Activated naive CD8-positive, alpha-beta T cell treated with anti-CD3 and anti-CD28 coated beads, Interleukin-2, amount 50 U/mL, for 24 hours (primary cell): ENCODE measurements at regions not wholly inside any gene's neighbourhood (a gene's known extent, or its start where the extent isn't known, plus 50 kb on each side); places are given as distances from the start of the nearest gene placed in this dataset.

Experiments
- ATAC-seq: fragments of 150-1000 bp; cut with Tn5 transposase; one replicate; pipeline ENCODE4 v1.10.0; 2021
- DNase-seq: peaks from one replicate; pipeline ENCODE4 v3.0.0; 2021
- H3K27ac Mint-ChIP-seq: one replicate; pipeline ENCODE4 v1.8.0; 2021; ENCODE audit warnings: mild to moderate bottlenecking, mixed read lengths
- H3K27me3 Mint-ChIP-seq: one replicate; pipeline ENCODE4 v1.8.0; 2021; ENCODE audit warnings: mixed read lengths
- H3K36me3 Mint-ChIP-seq: one replicate; pipeline ENCODE4 v1.8.0; 2021; ENCODE audit warnings: low read depth, mixed read lengths
- H3K4me1 Mint-ChIP-seq: one replicate; pipeline ENCODE4 v1.8.0; 2021; ENCODE audit warnings: mixed read lengths
- H3K4me3 Mint-ChIP-seq: one replicate; pipeline ENCODE4 v1.8.0; 2021; ENCODE audit warnings: mild to moderate bottlenecking, moderate library complexity, mixed read lengths
- H3K9me3 Mint-ChIP-seq: one replicate; pipeline ENCODE4 v1.8.0; 2021; ENCODE audit warnings: mixed read lengths

DNA sequence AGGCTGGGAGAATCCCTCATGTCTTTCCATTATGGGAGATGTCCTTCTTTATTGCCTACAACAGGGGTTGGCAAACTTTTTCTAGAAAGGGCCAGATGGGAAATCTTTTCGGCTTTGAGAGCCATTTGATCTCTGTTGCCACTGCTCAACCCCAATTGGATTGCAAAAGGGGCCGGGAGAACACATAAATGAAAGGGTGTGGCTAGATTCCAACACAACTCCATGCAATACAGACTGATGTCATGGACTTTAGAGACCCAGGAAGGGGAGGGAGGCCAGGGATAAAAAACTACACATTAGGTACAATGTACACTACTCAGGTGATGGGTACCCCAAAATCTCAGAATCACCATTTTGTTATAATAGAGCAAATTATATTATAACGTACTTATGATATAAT is 97.6 kb upstream of the SIM2 start:
- Mint-ChIP-seq H3K9me3 (no peaks in the 10 kb centered on the region), H3K27me3 (peaks cover 7% of the 10 kb centered on the region), H3K27ac (no peak overlapping the region), H3K4me1 (peaks cover 14% of the 10 kb centered on the region), H3K4me3 (no peak overlapping the region), H3K36me3 (no peaks in the 10 kb centered on the region)
- DNase-seq = no peak
- no peak for ATAC-seq

GRCh38 chr21:36602735-36603134 is 96.2 kb upstream of the SIM2 start:
- DNase-seq (no peak), ATAC-seq (no peak)
- H3K36me3 Mint-ChIP-seq = no peaks in the 10 kb centered on the region
- H3K27ac Mint-ChIP-seq = no peak overlapping the region
- H3K27me3 Mint-ChIP-seq = peaks cover 4% of the 10 kb centered on the region
- no peak overlapping the region for H3K4me3 Mint-ChIP-seq
- no peaks in the 10 kb centered on the region for H3K9me3 Mint-ChIP-seq
- peaks cover 14% of the 10 kb centered on the region for H3K4me1 Mint-ChIP-seq

GRCh38 chr21:36603221-36603620 is 95.7 kb upstream of the SIM2 start:
- H3K36me3 Mint-ChIP-seq = no peaks in the 10 kb centered on the region
- peaks cover 14% of the 10 kb centered on the region for H3K4me1 Mint-ChIP-seq
- no peak overlapping the region for H3K4me3 Mint-ChIP-seq
- DNase-seq = no peak
- H3K9me3 Mint-ChIP-seq = no peaks in the 10 kb centered on the region
- peaks cover 2% of the 10 kb centered on the region for H3K27me3 Mint-ChIP-seq
- no peak overlapping the region for H3K27ac Mint-ChIP-seq
- ATAC-seq = peak; percentile 10

DNA sequence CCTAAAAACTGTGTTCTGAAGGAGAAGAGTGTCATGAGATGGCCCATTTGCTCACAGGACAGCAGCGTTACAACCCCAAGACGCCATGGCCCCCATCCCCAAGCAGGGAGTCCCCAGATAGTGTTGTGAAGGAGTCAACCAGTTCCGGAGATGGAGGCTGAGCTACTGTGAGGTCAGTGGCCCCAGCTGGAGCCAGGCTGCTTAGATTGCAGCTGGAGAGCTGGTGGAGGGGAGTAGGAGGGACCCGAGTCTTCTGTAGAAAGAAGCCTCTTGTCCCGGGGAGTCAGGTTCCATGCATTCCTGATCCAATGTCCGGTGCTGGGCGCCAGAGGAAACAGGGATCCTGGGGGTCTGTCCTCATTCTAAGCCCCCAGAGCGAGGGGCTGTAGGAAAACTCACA is 93.5 kb upstream of the SIM2 start:
- Mint-ChIP-seq H3K27ac (no peak overlapping the region), H3K36me3 (no peaks in the 10 kb centered on the region), H3K4me3 (no peak overlapping the region), H3K9me3 (peaks cover 4% of the 10 kb centered on the region), H3K4me1 (peaks cover 14% of the 10 kb centered on the region), H3K27me3 (peaks cover 2% of the 10 kb centered on the region)
- DNase-seq = no peak
- ATAC-seq = no peak

DNA sequence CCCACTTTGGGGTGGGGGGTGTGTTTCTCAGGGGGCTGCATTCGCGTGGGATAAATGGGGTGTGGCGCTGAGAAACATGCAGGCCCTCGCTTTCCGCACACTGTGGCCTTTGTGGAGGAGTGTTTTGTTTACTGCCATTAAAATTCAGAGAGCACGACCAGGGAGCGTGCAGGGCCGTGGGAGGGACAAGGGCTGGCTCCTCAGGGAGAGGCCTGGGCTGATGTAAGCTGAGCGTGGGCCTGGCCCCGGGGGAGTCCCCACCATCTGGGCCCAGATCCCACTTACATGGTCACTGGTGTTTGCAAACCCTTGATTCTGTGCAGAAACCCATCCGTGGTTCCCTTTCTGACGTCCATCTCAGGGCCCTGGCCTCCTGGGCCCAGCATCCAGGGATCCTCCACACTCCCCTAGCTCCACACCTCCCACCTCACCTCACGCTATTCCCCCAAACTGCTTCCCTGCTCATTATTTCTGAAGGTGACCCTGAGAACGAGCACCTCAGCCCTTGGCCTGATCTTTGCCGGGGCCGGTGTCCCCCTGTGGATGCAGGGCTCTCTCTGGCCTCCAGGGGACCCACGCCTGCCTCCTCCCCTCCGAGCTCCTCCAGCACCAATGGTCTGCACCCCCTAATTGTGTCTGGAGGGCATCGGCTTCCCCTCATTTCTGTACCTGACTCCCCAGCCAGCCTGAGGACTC is 92.5 kb upstream of the SIM2 start:
- H3K4me1 Mint-ChIP-seq = peaks cover 14% of the 10 kb centered on the region
- peaks cover 2% of the 10 kb centered on the region for H3K27me3 Mint-ChIP-seq
- peaks cover 6% of the 10 kb centered on the region for H3K9me3 Mint-ChIP-seq
- H3K36me3 Mint-ChIP-seq = no peaks in the 10 kb centered on the region
- H3K27ac Mint-ChIP-seq = no peak overlapping the region
- DNase-seq (no peak), ATAC-seq (no peak)
- no peak overlapping the region for H3K4me3 Mint-ChIP-seq

DNA sequence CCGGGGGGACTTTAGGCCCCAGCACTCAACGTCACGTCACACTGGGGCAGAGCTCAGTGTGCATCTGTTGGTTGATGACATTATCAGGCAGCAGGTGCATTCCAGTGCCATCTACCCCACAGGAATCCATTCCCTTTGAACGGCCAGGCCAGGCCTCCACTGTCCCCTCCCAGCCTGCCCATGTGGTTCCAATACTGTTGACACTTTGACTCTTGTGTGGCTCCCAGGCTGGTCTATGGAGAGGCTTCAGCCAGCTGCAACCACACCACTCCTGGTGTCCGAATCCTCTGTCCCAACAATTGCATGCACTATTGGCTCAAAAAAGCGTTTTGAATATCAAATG is 92.0 kb upstream of the SIM2 start:
- H3K27ac Mint-ChIP-seq = no peak overlapping the region
- H3K27me3 Mint-ChIP-seq = peaks cover 2% of the 10 kb centered on the region
- H3K36me3 Mint-ChIP-seq = no peaks in the 10 kb centered on the region
- no peak overlapping the region for H3K4me3 Mint-ChIP-seq
- peaks cover 14% of the 10 kb centered on the region for H3K4me1 Mint-ChIP-seq
- peaks cover 6% of the 10 kb centered on the region for H3K9me3 Mint-ChIP-seq
- DNase-seq = no peak
- ATAC-seq = no peak

GRCh38 chr21:36608041-36608896 is 90.6 kb upstream of the SIM2 start:
- no peak overlapping the region for H3K4me3 Mint-ChIP-seq
- peaks cover 6% of the 10 kb centered on the region for H3K9me3 Mint-ChIP-seq
- H3K4me1 Mint-ChIP-seq = peaks cover 5% of the 10 kb centered on the region
- no peak overlapping the region for H3K27ac Mint-ChIP-seq
- ATAC-seq (no peak), DNase-seq (no peak)
- H3K27me3 Mint-ChIP-seq = peaks cover under 1% of the 10 kb centered on the region
- H3K36me3 Mint-ChIP-seq = no peaks in the 10 kb centered on the region

- no peaks in the 10 kb centered on the region for H3K36me3 Mint-ChIP-seq
- H3K9me3 Mint-ChIP-seq = peaks cover 6% of the 10 kb centered on the region
- H3K4me3 Mint-ChIP-seq = no peak overlapping the region
- H3K4me1 Mint-ChIP-seq = peaks cover 3% of the 10 kb centered on the region
- H3K27ac Mint-ChIP-seq = no peak overlapping the region
- no peaks in the 10 kb centered on the region for H3K27me3 Mint-ChIP-seq
- DNase-seq (no peak), ATAC-seq (no peak)
Observed at GRCh38 chr21:36608897-36609225, 90.1 kb upstream of the SIM2 start.

GRCh38 chr21:36609654-36610053 is 89.3 kb upstream of the SIM2 start:
- Mint-ChIP-seq H3K36me3 (no peaks in the 10 kb centered on the region), H3K4me1 (no peaks in the 10 kb centered on the region), H3K27ac (no peak overlapping the region), H3K4me3 (no peak overlapping the region), H3K9me3 (peaks cover 6% of the 10 kb centered on the region), H3K27me3 (no peaks in the 10 kb centered on the region)
- ATAC-seq = no peak
- DNase-seq = no peak

GRCh38 chr21:36610201-36610600 is 88.7 kb upstream of the SIM2 start:
- Mint-ChIP-seq H3K27me3 (no peaks in the 10 kb centered on the region), H3K4me1 (no peaks in the 10 kb centered on the region), H3K4me3 (no peak overlapping the region), H3K27ac (no peak overlapping the region), H3K9me3 (peaks cover 6% of the 10 kb centered on the region), H3K36me3 (no peaks in the 10 kb centered on the region)
- ATAC-seq (no peak), DNase-seq (no peak)

- Mint-ChIP-seq H3K27ac (no peak overlapping the region), H3K9me3 (peaks cover 10% of the 10 kb centered on the region), H3K4me1 (no peaks in the 10 kb centered on the region), H3K27me3 (no peaks in the 10 kb centered on the region), H3K36me3 (no peaks in the 10 kb centered on the region), H3K4me3 (no peak overlapping the region)
- DNase-seq = no peak
- ATAC-seq = no peak
Observed at GRCh38 chr21:36610935-36611334, 88.0 kb upstream of the SIM2 start.

- Mint-ChIP-seq H3K27ac (no peak overlapping the region), H3K36me3 (no peaks in the 10 kb centered on the region), H3K9me3 (peaks cover 10% of the 10 kb centered on the region), H3K4me3 (no peak overlapping the region), H3K4me1 (no peaks in the 10 kb centered on the region), H3K27me3 (no peaks in the 10 kb centered on the region)
- DNase-seq = no peak
- no peak for ATAC-seq
Observed at GRCh38 chr21:36611379-36611778, 87.5 kb upstream of the SIM2 start.

GRCh38 chr21:36613059-36613458 is 85.9 kb upstream of the SIM2 start:
- Mint-ChIP-seq H3K27me3 (peaks cover 2% of the 10 kb centered on the region), H3K27ac (no peak overlapping the region), H3K36me3 (no peaks in the 10 kb centered on the region), H3K9me3 (peaks cover 15% of the 10 kb centered on the region), H3K4me1 (no peaks in the 10 kb centered on the region), H3K4me3 (no peak overlapping the region)
- no peak for ATAC-seq
- DNase-seq = no peak

DNA sequence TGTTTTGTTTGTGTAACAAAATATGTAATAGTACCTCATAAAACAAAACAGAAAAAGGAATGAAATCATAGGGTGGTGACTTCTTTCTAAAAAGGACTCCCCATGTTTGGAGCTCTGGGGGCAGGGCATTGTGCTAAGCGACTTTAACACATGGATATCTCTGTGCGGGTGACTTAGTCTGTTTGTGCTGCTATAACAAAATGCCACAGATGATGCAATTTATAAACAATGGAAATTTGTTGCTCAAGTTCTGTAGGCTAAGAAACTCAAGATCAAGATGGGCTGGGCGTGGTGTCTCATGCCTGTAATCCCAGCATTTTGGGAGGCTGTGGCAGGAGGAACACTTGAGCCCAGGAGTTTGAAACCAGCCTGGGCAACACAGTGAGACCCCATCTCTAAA is 85.4 kb upstream of the SIM2 start:
- no peak for ATAC-seq

GRCh38 chr21:36615274-36615964 is 83.5 kb upstream of the SIM2 start:
- H3K27ac Mint-ChIP-seq = no peak overlapping the region
- ATAC-seq = no peak
- H3K27me3 Mint-ChIP-seq = peaks cover 2% of the 10 kb centered on the region
- no peaks in the 10 kb centered on the region for H3K36me3 Mint-ChIP-seq
- no peaks in the 10 kb centered on the region for H3K4me1 Mint-ChIP-seq
- peaks cover 10% of the 10 kb centered on the region for H3K9me3 Mint-ChIP-seq
- DNase-seq = no peak
- no peak overlapping the region for H3K4me3 Mint-ChIP-seq

More for the DNA sequence above, 85.4 kb upstream of the SIM2 start:
- H3K4me3 Mint-ChIP-seq = no peak overlapping the region
- no peak for DNase-seq
- H3K27ac Mint-ChIP-seq = no peak overlapping the region
- peaks cover 15% of the 10 kb centered on the region for H3K9me3 Mint-ChIP-seq
- no peaks in the 10 kb centered on the region for H3K4me1 Mint-ChIP-seq
- no peaks in the 10 kb centered on the region for H3K36me3 Mint-ChIP-seq
- H3K27me3 Mint-ChIP-seq = peaks cover 2% of the 10 kb centered on the region
